Uterus (tissue), 2 donors: ENCODE measurements at regions not wholly inside any gene's neighbourhood (a gene's known extent, or its start where the extent isn't known, plus 50 kb on each side); places are given as distances from the start of the nearest gene placed in this dataset.

ENCODE experiments used
- CTCF ChIP-seq, 4 experiments: fragments of 200-600 bp in 2 of 4; fragments of 450-650 bp in 2 of 4; sonication (generic) in 2 of 4; IDR thresholded peaks; one replicate each; pipeline ENCODE4 v1.5.1; 2016 to 2019; ENCODE audit warnings: antibody characterized with exemption in 4 of 4, mild to moderate bottlenecking in 2 of 4, moderate library complexity in 1 of 4
- POLR2A ChIP-seq, 2 donors: fragments of 450-650 bp; IDR thresholded peaks; one replicate each; pipeline ENCODE4 v1.6.1; 2016; ENCODE audit warnings: antibody characterized with exemption in 2 of 2, mild to moderate bottlenecking in 1 of 2, moderate library complexity in 1 of 2

DNA sequence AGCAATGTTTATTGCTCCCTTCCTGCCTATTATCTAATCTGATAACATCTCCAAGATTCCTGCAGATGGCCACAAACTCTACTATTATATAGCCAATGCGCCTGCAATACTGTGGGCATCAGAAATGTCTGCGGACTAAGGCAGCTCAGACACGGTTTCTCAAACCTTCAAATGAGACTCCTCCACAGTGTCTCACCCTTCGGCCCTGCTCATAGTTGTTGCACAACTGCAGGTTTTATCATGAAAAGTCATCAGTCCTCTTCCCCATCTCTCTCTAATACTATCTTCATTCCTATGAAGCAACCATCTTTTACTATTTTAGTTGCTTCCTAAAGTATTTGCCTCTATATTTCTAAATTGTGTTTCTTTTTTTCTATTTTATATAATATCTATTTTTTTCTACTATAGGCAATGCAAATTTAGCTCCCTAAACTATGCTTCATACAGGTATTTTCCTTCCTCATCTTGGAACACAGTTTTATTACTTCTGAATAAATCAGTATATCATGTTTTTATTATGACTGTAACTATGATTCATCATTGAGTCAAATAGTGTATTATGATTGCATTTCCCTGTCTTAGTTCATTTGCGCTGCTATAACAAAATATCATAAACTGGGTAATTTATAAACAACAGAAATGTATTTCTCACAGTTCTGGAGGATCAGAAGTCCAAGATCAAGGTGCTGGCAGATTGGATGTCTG, 129.7 kb upstream of the EDNRA start:
- TF ChIP-seq CTCF (IDR thresholded peaks at IDR 0.05) = no peak
- no peak for TF ChIP-seq POLR2A (IDR thresholded peaks at IDR 0.05)
